DMS153 treated with DMSO at 0.1 percent for 48 hours (cell line): ENCODE measurements at regions not wholly inside any gene's neighbourhood (a gene's known extent, or its start where the extent isn't known, plus 50 kb on each side); places are given as distances from the start of the nearest gene placed in this dataset.
"Not testable (repeated sequence)": the region's sequence is repeated elsewhere in the genome, so short reads cannot be mapped to it uniquely, and the experiment has no call there.

Experiments
- DNase-seq: peaks from one replicate; lab custom pipeline; 2025; ENCODE audit not compliant: unreplicated experiment; lab: John Stamatoyannopoulos, UW

- DNase-seq, result no peak
Observed at GRCh38 chr3:193800138-193801043, 207.4 kb downstream of the OPA1 start.

GRCh38 chr3:193801097-193801496, 208.1 kb downstream of the OPA1 start:
- DNase-seq, result no peak

DNA sequence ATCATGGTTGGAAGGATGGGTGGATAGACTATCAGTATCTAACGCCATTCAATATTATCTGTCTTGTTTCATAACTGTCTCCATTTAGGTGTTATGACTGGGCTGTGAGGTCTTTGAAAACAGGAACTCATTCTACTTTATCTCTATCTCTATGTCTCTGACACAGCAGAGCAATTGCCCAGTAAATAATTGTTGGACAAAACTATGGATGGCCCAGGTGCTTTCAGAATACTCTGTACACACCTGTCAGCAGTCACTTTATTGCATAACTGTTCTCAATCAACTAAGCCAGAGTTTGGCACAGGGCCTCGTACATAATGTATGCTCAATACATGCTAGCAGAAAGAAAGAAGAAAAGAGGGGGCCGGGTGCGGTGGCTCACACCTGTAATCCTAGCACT, 210.3 kb downstream of the OPA1 start:
- DNase-seq, result no peak

DNA sequence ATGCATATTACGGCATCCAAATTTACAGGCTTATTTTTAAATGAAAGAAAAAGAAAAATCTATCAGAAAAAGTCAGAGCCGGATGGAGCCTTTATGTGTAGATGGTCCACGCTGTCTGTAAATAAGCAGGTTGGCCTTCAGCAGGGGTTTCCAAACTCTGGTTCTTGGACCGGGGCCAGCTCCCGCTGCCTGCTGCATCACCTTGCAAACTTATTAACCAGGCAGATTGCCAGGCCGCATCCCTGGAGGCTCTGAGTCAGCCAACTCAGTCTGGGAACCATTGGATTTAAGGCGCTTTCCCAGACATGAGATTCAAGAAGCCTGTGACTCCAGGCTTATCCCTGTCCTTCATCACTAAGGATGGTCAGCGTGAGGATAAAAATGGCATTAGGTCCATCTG, 212.4 kb downstream of the OPA1 start:
- DNase-seq, result peak; percentile 95

DNA sequence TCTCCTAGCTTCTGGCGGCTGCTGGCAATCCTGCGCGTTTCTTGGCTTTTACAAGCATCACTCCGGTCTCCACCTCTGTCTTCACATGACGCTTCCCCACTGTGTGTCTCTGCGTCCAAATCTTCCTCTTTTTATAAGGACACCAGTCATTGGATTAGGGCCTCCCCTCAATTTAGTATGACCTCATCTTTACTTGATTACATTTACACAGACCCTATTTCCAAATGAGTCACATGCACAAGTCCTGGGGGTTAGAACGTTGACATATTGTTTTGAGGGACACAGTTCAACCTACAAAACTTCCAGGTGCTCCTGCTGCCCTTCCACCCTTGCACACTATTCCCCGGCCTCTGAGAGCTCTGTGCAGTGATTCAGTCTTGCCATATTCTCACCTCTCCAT, 215.3 kb downstream of the OPA1 start:
- no peak for DNase-seq

- DNase-seq, result no peak
Observed at GRCh38 chr3:193809106-193809505, 216.1 kb downstream of the OPA1 start.

GRCh38 chr3:193812078-193812725, 219.2 kb downstream of the OPA1 start:
- no peak for DNase-seq

DNA sequence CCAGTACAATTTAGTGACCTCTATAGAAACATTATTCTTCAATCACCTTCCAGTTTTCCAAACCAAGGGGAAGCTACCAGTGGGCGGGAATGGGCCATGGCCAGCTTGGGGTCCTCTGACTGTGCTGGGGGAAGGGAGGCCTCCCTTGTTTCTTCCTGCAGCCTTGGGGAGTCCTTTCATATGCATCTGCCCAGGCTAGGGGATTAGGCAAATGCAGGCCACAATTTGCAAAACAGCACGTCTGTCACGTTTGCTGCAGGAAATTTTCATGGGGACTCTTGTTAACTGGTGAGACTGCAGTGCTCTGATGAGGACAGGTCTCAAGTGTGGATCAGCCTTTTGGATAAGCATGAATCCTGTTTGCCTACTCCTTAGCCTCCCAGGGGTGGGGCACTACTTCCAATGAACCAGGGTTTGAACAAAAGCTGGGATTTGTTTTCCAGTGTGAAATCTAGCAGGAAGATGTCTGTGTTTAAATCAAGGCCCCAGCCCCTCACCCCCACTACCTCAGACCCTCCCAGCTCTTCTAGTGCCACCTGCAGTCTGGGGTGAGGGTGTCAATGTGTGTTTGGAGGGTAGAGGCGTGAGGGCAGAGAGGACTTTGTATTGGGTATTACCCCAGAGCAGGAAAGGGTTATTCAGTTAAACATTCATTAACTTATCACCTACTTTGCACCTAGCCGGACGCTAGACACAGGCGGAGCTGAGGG, 219.9 kb downstream of the OPA1 start:
- DNase-seq, result no peak

DNA sequence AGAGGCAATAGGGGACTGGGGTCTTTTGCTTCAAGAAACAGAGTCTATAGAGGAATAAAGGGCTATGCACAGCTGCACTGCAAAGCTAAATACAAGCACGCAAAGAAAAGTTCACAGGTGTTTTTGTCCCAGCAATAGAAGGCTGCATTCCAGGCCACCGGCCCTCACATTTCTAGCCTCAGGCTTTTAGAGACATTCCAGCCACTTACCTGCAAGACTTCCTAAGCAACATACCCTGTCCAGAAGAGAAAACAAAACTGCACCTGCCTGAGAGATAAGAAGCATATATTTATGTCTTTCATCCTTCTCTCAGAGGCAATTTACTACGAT, 220.5 kb downstream of the OPA1 start:
- no peak for DNase-seq

GRCh38 chr3:193814166-193814892, 221.3 kb downstream of the OPA1 start:
- no peak for DNase-seq

- no peak for DNase-seq
Observed at GRCh38 chr3:193815246-193816027, 222.4 kb downstream of the OPA1 start.

GRCh38 chr3:193816028-193816395, 223.0 kb downstream of the OPA1 start:
- DNase-seq, result no peak

DNA sequence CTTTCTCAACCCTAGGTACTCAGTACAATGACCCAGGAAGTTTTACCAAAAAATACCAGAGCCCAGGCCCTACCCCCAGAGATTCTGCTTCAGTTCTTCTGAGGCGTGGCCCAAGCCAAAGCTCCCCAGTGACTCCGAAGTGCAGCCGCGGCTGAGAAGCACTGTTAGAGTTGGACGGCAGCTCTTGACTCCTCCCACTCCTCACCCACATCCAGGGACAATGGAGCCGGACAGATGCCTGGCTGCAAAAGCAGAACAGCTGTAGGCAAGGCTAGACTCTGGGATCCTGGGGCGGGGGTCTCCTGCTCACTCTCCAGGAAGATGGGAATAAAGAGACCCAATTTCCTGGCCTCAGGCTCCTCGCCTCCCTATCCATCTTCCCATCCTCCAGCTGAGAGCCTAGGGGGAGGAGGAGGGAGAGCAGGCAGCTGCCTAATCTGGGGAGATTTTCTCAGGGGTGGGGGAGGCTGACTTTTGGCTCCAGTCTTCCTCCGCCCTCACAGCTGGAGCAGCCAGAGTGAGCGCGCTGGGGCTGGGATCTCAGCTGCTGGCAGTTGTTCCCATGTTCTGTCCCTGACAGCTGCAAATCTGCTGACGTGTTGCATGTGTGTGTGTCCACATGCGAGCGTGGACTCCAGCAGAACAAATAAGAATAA, 223.8 kb downstream of the OPA1 start:
- peak; percentile 58 for DNase-seq

- no peak for DNase-seq
Observed at GRCh38 chr3:193819117-193820010, 226.4 kb downstream of the OPA1 start.

GRCh38 chr3:193821151-193821668, 228.2 kb downstream of the OPA1 start:
- DNase-seq, result no peak

DNA sequence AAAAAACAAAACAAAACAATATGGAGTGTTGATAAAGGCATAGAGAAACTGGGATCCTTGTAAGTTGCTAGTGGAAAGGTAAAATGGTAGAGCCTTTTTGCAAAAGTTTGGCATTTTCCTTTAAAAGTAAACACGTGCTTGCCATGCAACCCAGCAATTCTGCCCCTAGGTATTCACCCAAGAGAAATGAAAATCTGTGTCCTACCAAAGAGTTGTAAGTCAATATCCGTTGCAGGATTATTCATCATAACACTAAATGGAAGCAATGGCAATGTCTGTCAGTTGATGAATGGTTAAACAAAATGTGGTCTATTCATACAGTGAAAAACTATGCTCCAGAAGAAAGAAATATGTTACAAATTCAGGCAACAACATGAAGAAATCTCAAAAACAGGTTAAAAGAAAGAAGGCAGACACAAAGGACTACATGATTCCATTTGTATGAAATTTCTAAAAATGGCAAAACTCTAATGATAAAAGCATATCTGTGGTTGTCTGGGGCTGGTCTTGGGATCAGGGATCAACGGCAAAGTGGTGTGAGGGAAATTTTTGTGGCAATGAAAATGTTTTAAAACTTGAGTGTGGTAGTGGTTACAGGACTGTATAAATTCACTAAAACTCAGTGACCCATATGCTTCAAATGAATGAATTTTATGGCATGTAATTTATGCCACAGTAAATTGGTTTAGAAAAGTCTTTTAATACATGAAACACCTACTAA, 229.6 kb downstream of the OPA1 start:
- DNase-seq, result no peak

DNA sequence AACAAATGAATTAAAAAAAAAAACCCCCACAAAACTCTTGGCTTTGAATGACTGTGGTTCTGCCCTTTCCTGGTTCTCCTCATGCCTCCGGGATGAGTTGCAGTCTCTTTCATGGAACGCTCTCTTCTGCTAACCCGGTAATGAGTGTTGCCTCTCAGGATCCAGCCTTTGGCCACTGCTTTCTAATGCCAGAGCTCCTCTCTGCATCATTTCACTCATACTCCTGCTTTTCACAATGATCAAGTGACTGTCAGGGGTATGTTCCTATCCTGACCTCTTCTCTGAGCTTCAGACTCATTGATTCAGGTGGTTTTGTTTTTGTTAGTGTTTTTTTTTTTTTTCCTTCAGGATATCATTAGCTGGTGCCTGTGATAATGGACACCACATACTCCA, 230.2 kb downstream of the OPA1 start:
- not testable (repeated sequence) for DNase-seq

DNA sequence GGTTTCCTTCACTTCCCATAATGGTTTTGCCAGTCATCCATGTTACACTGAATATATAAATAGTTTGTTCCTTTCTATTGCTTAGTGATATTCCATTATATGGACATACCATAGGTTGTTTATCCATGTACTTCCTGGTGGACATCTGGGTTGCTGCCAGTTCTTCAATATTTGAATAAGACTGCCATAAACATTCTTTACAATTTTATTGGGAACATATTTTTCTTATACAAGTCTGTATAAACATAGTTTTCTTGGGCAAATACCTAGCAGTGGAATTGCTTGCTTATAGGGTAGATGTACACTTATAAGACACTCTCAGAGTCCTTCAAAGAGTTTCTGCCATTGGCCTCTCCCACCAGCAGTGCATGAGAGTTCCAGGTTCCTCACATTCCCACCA, 231.4 kb downstream of the OPA1 start:
- DNase-seq, result no peak
